ENCODE measurements at regions not wholly inside any gene's neighbourhood (a gene's known extent, or its start where the extent isn't known, plus 50 kb on each side); places are given as distances from the start of the nearest gene placed in this dataset.
"Not testable (repeated sequence)": the region's sequence is repeated elsewhere in the genome, so short reads cannot be mapped to it uniquely, and the experiment has no call there.

GRCh38 chr13:65133094-65133493 lies 2097.0 kb downstream of the PCDH9 start:
- no peak for DNase-seq (ENCODE audit: extremely low spot score)
- no peak for TF ChIP-seq FOXK2 (IDR thresholded peaks at IDR 0.05)
- no peak for TF ChIP-seq ELF4 (IDR thresholded peaks at IDR 0.05)
- no peak for TF ChIP-seq L3MBTL2 (conservative IDR thresholded peaks at IDR 0.05)
- TF ChIP-seq BHLHE40 (IDR thresholded peaks at IDR 0.05; ENCODE audit: borderline replicate concordance) = no peak
- TF ChIP-seq ZNF384 (IDR thresholded peaks at IDR 0.05) = 0 out of 2 replicates have a peak, but pooled peaks have one; percentile 10
- no peak for TF ChIP-seq ARNT (IDR thresholded peaks at IDR 0.05)
- ChIA-PET CTCF (no interaction called here), POLR2A (no interaction called here)

- ChIA-PET CTCF (no interaction called here), POLR2A (no interaction called here)
- no peak for TF ChIP-seq CTBP1 (IDR thresholded peaks at IDR 0.05; ENCODE audit: borderline replicate concordance)
- TF ChIP-seq FOXK2 (IDR thresholded peaks at IDR 0.05) = no peak
- TF ChIP-seq HDGF (IDR thresholded peaks at IDR 0.05; ENCODE audit: borderline replicate concordance) = no peak
- TF ChIP-seq BHLHE40 (IDR thresholded peaks at IDR 0.05; ENCODE audit: borderline replicate concordance) = no peak
- TF ChIP-seq SP1 (IDR thresholded peaks at IDR 0.05) = no peak
- no peak for TF ChIP-seq SUZ12 (IDR thresholded peaks at IDR 0.05)
- no peak for TF ChIP-seq ZNF384 (IDR thresholded peaks at IDR 0.05)
- TF ChIP-seq ELF4 (IDR thresholded peaks at IDR 0.05) = no peak
- no peak for TF ChIP-seq FOXM1 (IDR thresholded peaks at IDR 0.05; ENCODE audit: borderline replicate concordance)
- TF ChIP-seq PKNOX1 (IDR thresholded peaks at IDR 0.05) = no peak
- TF ChIP-seq FOXA1 (IDR thresholded peaks at IDR 0.05) = no peak
- TF ChIP-seq LEF1 (IDR thresholded peaks at IDR 0.05; ENCODE audit: borderline replicate concordance) = no peak
- no peak for TF ChIP-seq TARDBP (IDR thresholded peaks at IDR 0.05)
- DNase-seq (ENCODE audit: extremely low spot score) = no peak
Measured at GRCh38 chr13:65125236-65125635, 2104.9 kb downstream of the PCDH9 start.

- ChIA-PET CTCF (no interaction called here), POLR2A (no interaction called here)
- no peak for TF ChIP-seq ARNT (IDR thresholded peaks at IDR 0.05)
- DNase-seq (ENCODE audit: extremely low spot score) = no peak
Measured at GRCh38 chr13:65112531-65112941, 2117.6 kb downstream of the PCDH9 start.

- ChIA-PET POLR2A (no interaction called here), CTCF (no interaction called here)
- TF ChIP-seq FOXM1 (IDR thresholded peaks at IDR 0.05; ENCODE audit: borderline replicate concordance) (no peak), PKNOX1 (IDR thresholded peaks at IDR 0.05) (no peak), LEF1 (IDR thresholded peaks at IDR 0.05; ENCODE audit: borderline replicate concordance) (no peak), L3MBTL2 (conservative IDR thresholded peaks at IDR 0.05) (no peak), BHLHE40 (IDR thresholded peaks at IDR 0.05; ENCODE audit: borderline replicate concordance) (no peak), ZNF384 (IDR thresholded peaks at IDR 0.05) (no peak), ELF4 (IDR thresholded peaks at IDR 0.05) (no peak), HDGF (IDR thresholded peaks at IDR 0.05; ENCODE audit: borderline replicate concordance) (no peak), FOXA1 (IDR thresholded peaks at IDR 0.05) (no peak), TARDBP (IDR thresholded peaks at IDR 0.05) (no peak), CTBP1 (IDR thresholded peaks at IDR 0.05; ENCODE audit: borderline replicate concordance) (no peak), SP1 (IDR thresholded peaks at IDR 0.05) (no peak), ARNT (IDR thresholded peaks at IDR 0.05) (no peak), FOXK2 (IDR thresholded peaks at IDR 0.05) (no peak), SUZ12 (IDR thresholded peaks at IDR 0.05) (no peak), NFRKB (IDR thresholded peaks at IDR 0.05) (no peak)
- DNase-seq (ENCODE audit: extremely low spot score) = no peak
Measured at GRCh38 chr13:65112123-65112522, 2118.0 kb downstream of the PCDH9 start.

- ChIA-PET CTCF (no interaction called here), POLR2A (no interaction called here)
- TF ChIP-seq TARDBP (IDR thresholded peaks at IDR 0.05) = no peak
- no peak for TF ChIP-seq ELF4 (IDR thresholded peaks at IDR 0.05)
- TF ChIP-seq SP1 (IDR thresholded peaks at IDR 0.05) = no peak
- TF ChIP-seq FOXA1 (IDR thresholded peaks at IDR 0.05) = no peak
- TF ChIP-seq BHLHE40 (IDR thresholded peaks at IDR 0.05; ENCODE audit: borderline replicate concordance) = no peak
- TF ChIP-seq CTBP1 (IDR thresholded peaks at IDR 0.05; ENCODE audit: borderline replicate concordance) = no peak
- TF ChIP-seq FOXM1 (IDR thresholded peaks at IDR 0.05; ENCODE audit: borderline replicate concordance) = no peak
- TF ChIP-seq PKNOX1 (IDR thresholded peaks at IDR 0.05) = no peak
- TF ChIP-seq ZNF384 (IDR thresholded peaks at IDR 0.05) = no peak
- no peak for TF ChIP-seq ARNT (IDR thresholded peaks at IDR 0.05)
- no peak for TF ChIP-seq LEF1 (IDR thresholded peaks at IDR 0.05; ENCODE audit: borderline replicate concordance)
- no peak for TF ChIP-seq SUZ12 (IDR thresholded peaks at IDR 0.05)
- no peak for TF ChIP-seq NFRKB (IDR thresholded peaks at IDR 0.05)
- no peak for TF ChIP-seq L3MBTL2 (conservative IDR thresholded peaks at IDR 0.05)
- no peak for TF ChIP-seq HDGF (IDR thresholded peaks at IDR 0.05; ENCODE audit: borderline replicate concordance)
- TF ChIP-seq FOXK2 (IDR thresholded peaks at IDR 0.05) = no peak
- DNase-seq (ENCODE audit: extremely low spot score) = no peak
Measured at GRCh38 chr13:65111223-65111622, 2118.9 kb downstream of the PCDH9 start.

GRCh38 chr13:65104436-65104835 lies 2125.7 kb downstream of the PCDH9 start:
- CTCF ChIA-PET; POLR2A ChIA-PET; DNase-seq (ENCODE audit: extremely low spot score): not testable (repeated sequence)

- no peak for TF ChIP-seq ELF4 (IDR thresholded peaks at IDR 0.05)
- no peak for TF ChIP-seq BHLHE40 (IDR thresholded peaks at IDR 0.05; ENCODE audit: borderline replicate concordance)
- TF ChIP-seq FOXM1 (IDR thresholded peaks at IDR 0.05; ENCODE audit: borderline replicate concordance) = no peak
- TF ChIP-seq LEF1 (IDR thresholded peaks at IDR 0.05; ENCODE audit: borderline replicate concordance) = no peak
- no peak for TF ChIP-seq NFRKB (IDR thresholded peaks at IDR 0.05)
- TF ChIP-seq TARDBP (IDR thresholded peaks at IDR 0.05) = no peak
- no peak for TF ChIP-seq ZNF384 (IDR thresholded peaks at IDR 0.05)
- TF ChIP-seq SUZ12 (IDR thresholded peaks at IDR 0.05) = no peak
- no peak for TF ChIP-seq L3MBTL2 (conservative IDR thresholded peaks at IDR 0.05)
- no peak for TF ChIP-seq SP1 (IDR thresholded peaks at IDR 0.05)
- TF ChIP-seq FOXK2 (IDR thresholded peaks at IDR 0.05) = no peak
- TF ChIP-seq HDGF (IDR thresholded peaks at IDR 0.05; ENCODE audit: borderline replicate concordance) = no peak
- no peak for TF ChIP-seq FOXA1 (IDR thresholded peaks at IDR 0.05)
- TF ChIP-seq ARNT (IDR thresholded peaks at IDR 0.05) = no peak
- TF ChIP-seq PKNOX1 (IDR thresholded peaks at IDR 0.05) = no peak
- DNase-seq (ENCODE audit: extremely low spot score) = no peak
- ChIA-PET POLR2A (no interaction called here), CTCF (no interaction called here)
Measured at GRCh38 chr13:65103351-65103750, 2126.8 kb downstream of the PCDH9 start.

All from HEK293T (cell line).